SJSA1 (cell line): ENCODE measurements at regions not wholly inside any gene's neighbourhood (a gene's known extent, or its start where the extent isn't known, plus 50 kb on each side); places are given as distances from the start of the nearest gene placed in this dataset.
"Not testable (repeated sequence)": the region's sequence is repeated elsewhere in the genome, so short reads cannot be mapped to it uniquely, and the experiment has no call there.

Experiments used
- DNase-seq, 2 experiments: peaks; one replicate each; pipeline ENCODE4 v3.0.0-alpha.2; 2015 to 2020; ENCODE audit warnings: low spot score in 2 of 2, low read depth in 1 of 2
- H3K27ac ChIP-seq: fragments of 250-450 bp; sonication (Bioruptor Pico); 2 replicates; pipeline ENCODE4 v1.5.1; 2020; ENCODE audit warnings: mild to moderate bottlenecking, moderate library complexity
- H3K27me3 ChIP-seq: fragments of 250-450 bp; sonication (Bioruptor Pico); replicated peaks from 2 replicates; pipeline ENCODE4 v1.5.1; 2020; ENCODE audit warnings: mild to moderate bottlenecking, moderate library complexity
- H3K36me3 ChIP-seq: fragments of 250-450 bp; sonication (Bioruptor Pico); 2 replicates; pipeline ENCODE4 v1.5.1; 2020; ENCODE audit warnings: mild to moderate bottlenecking
- H3K4me1 ChIP-seq: fragments of 250-450 bp; sonication (Bioruptor Pico); replicated peaks from 2 replicates; pipeline ENCODE4 v1.6.1; 2021; ENCODE audit warnings: mild to moderate bottlenecking
- H3K4me3 ChIP-seq: fragments of 250-450 bp; sonication (Bioruptor Pico); 2 replicates; pipeline ENCODE4 v1.5.1; 2020; ENCODE audit warnings: mild to moderate bottlenecking
- H3K9me3 ChIP-seq: fragments of 250-450 bp; sonication (Bioruptor Pico); replicated peaks from 2 replicates; pipeline ENCODE4 v1.5.1; 2020; ENCODE audit warnings: mild to moderate bottlenecking

DNA sequence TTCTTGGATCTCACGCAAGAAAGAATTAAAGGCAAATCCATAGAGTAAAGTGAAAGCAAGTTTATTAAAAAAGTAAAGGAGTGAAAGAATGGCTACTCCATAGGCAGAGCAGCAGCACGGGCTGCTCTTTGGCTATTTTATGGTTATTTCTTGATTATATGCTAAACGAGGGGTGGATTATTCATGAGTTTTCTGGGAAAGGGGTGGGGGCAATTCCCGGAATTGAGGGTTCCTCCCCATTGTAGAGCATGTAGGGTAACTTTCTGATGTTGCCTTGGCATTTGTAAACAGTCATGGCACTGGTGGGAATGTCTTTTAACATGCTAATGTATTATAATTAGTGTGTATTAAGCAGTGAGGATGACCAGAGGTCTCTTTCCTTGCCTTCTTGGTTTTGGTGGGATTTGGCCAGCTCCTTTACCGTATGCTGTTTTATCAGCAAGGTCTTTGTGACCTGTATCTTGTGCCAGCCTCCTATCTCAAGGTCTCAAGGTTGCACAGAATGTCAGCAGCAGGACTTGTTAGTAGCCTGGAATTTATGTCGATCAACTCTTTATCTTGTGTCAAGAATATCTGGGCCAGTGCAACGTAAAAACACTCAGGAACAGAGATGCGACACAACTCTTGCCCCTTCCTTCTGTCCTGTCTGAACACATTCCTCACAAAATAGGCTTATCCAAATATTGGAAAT lies 931.4 kb downstream of the QKI start:
- Histone ChIP-seq H3K27me3 (no peaks in the 10 kb centered on the region), H3K9me3 (no peaks in the 10 kb centered on the region; the same call in 1 of the 2 replicates), H3K27ac (no peak overlapping the region), H3K36me3 (no peaks in the 10 kb centered on the region), H3K4me3 (no peak overlapping the region), H3K4me1 (no peaks in the 10 kb centered on the region)
- no peak for DNase-seq

DNA sequence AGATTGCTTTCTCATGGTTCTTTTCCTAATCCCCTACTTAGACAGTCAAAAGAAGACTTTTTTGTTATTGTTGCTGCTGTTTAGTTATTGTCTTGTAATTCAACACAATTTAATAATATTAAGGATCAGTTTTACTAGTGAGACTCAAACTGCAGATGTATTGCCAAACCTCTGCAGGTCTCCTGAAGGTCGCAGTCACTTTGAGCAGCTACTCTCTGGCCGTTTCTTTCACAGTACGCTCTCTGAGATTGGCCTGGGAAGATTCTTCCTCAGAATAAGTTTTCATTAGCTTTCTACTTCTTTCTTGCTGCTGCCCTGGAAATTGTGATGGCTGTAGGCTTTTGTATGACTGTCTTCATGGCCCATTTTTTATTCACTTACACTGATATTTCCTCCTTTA lies 930.8 kb downstream of the QKI start:
- no peaks in the 10 kb centered on the region for H3K4me1 ChIP-seq
- H3K36me3 ChIP-seq, result no peaks in the 10 kb centered on the region
- no peaks in the 10 kb centered on the region for H3K27me3 ChIP-seq
- DNase-seq, result no peak
- no peaks in the 10 kb centered on the region; the same call in 1 of the 2 replicates for H3K9me3 ChIP-seq
- H3K4me3 ChIP-seq, result no peak overlapping the region
- H3K27ac ChIP-seq, result no peak overlapping the region

DNA sequence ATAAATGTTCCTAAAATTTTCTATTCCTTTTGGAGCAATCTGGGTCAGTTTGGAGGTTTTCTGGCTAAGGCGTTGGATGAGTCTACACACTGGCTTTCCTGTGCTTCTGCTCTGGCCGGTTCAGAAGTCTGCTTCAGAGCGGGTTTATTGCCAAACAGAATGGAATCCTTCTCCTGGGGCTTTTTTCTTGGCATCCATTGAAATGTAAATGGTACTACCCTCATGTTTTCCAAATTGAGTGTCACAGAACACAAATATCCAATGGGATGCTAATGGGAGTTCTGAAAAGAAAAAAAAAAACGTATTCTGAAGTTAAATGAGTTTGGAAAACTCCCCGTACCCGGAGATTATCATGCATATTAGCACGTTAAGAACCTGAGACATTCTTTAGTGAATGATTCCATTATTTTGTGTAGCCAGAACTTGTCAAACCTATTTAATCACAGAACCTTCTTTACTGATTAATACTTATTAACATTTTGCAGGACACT lies 930.3 kb downstream of the QKI start:
- Histone ChIP-seq H3K4me3 (no peak overlapping the region), H3K9me3 (no peaks in the 10 kb centered on the region; the same call in 1 of the 2 replicates), H3K4me1 (no peaks in the 10 kb centered on the region), H3K27me3 (no peaks in the 10 kb centered on the region), H3K27ac (no peak overlapping the region), H3K36me3 (no peaks in the 10 kb centered on the region)
- DNase-seq, result no peak

DNA sequence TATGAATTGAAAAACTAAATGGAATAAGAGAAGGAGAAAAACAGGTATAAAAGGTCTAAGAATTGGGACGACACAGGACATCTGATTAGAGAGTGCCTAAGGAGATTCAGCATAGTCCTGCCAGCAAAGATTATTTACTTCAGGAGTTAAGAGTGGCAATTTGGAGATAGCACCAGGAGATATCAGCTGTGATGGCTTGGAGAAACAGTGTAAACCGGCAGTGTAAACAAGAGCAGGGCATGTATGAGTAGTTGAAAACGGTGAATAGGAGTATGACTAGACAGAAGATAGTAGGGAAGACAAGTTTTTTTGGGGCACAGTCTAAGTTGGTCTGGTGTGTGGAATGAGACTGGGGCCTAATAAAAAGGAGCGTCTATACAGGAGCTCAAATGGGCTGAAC lies 924.9 kb downstream of the QKI start:
- H3K27me3 ChIP-seq, DNase-seq, H3K9me3 ChIP-seq: not testable (repeated sequence)

DNA sequence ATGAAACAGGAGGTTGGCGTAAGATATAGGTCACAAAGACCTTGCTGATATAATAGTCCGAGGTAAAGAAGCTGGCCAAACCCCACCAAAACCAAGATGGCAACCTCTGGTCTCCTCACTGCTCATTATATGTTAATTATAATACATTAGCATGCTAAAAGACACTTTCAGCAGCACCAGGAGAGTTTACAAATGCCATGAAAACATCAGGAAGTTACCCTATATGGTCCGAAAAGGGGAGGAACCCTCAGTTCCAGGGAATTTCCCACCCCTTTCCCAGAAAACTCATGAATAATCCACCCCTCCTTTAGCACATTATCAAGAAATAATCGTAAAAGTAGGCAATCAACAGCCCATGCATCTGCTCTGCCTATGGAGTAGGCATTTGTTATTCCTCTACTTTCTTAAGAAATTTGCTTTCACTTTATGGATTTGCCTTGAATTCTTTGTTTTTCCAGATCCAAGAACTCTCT lies 923.4 kb downstream of the QKI start:
- H3K9me3 ChIP-seq, result no peaks in the 10 kb centered on the region
- no peaks in the 10 kb centered on the region for H3K4me1 ChIP-seq
- no peaks in the 10 kb centered on the region for H3K36me3 ChIP-seq
- no peaks in the 10 kb centered on the region for H3K27me3 ChIP-seq
- no peak overlapping the region for H3K4me3 ChIP-seq
- H3K27ac ChIP-seq, result no peak overlapping the region
- DNase-seq, result no peak

More for the DNA sequence above, 924.9 kb downstream of the QKI start:
- not testable (repeated sequence) for H3K4me3 ChIP-seq, H3K4me1 ChIP-seq, H3K27ac ChIP-seq, H3K36me3 ChIP-seq

DNA sequence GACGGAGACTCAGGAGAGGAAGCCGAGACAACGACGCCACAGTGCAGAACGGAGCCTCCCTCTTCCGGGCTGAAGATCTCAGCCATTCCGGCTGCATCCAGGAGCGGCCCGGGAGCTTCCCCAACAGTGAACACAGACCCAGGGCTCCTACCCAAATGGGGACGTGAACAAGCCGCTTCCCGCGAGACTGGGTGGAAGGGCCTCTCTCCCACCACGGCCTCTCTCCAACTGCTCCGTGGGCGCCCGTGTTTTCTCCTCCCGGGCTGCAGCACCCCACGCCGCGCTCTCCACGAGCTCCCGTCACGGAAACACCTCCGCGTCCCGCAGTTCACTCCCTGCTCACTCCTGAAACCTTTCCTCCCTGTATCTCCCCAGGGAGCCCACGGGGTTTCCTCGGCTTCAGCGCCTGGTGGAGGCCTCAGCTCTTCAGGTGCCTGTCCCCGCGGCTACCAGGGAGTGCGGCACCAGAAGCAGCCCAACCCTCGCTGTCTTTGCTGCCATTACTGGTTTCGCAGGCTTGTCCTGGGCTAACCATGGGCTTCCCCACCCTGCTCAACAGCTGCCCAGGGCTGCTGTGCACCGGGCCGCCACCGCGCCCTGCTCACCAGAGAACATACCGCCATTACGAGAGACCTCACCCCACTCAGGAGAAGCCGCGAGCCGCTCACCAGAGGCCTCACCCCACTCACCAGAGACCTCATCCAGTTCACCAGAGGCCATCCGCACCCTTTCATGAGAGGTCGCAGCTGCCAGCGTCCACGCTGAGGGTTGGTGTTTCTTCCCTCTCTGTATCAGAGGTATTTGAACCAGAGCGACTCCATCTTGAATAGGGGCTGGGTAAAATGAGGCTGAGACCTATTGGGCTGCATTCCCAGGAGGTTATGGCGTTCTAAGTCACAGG lies 922.8 kb downstream of the QKI start:
- H3K4me3 ChIP-seq, result no peak overlapping the region
- no peak overlapping the region for H3K27ac ChIP-seq
- no peaks in the 10 kb centered on the region for H3K4me1 ChIP-seq
- no peaks in the 10 kb centered on the region for H3K27me3 ChIP-seq
- DNase-seq, result no peak
- no peaks in the 10 kb centered on the region for H3K9me3 ChIP-seq
- H3K36me3 ChIP-seq, result no peaks in the 10 kb centered on the region

DNA sequence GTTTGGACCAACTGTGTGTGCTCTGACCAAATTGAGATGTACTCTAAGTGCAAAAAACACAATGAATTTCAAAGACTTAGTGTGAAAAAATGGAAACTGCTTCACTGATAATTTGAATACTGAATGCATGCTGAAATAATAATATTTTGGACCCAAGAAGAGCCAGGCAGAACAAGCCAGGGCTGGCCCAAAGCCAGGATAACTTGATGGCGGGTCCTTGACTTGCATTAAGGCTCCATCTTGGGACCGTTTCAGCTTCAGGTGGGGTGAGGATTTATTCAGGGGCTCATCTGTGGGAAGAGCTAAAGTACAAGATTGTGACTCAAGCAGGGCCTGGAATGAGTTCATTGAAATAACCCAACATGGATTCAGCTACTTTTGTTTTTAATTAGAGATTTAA lies 921.9 kb downstream of the QKI start:
- no peak overlapping the region for H3K27ac ChIP-seq
- H3K27me3 ChIP-seq, result no peaks in the 10 kb centered on the region
- H3K36me3 ChIP-seq, result no peaks in the 10 kb centered on the region
- no peak for DNase-seq
- no peaks in the 10 kb centered on the region for H3K4me1 ChIP-seq
- no peak overlapping the region for H3K4me3 ChIP-seq
- H3K9me3 ChIP-seq, result no peaks in the 10 kb centered on the region

DNA sequence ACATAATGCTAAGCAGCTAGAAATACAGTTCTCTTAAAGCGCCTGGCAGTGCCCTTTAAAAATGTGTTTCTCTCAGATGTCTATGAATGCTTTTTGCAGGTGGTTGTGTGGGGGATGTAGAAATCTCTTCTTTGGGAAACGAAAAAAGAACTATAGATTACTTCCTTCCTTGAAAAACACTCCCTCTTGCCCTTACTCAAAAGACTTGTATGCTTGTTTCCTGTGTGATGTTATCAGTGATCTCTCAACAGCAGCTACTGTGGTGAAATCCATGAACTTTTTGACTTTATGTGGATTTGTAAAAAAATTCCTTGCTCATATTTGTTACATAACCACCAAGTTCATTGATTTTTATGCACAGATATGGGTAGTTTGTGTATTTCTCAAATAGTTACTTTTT lies 916.5 kb downstream of the QKI start:
- Histone ChIP-seq H3K9me3 (no peaks in the 10 kb centered on the region), H3K27ac (no peak overlapping the region), H3K27me3 (no peaks in the 10 kb centered on the region), H3K4me1 (no peaks in the 10 kb centered on the region), H3K4me3 (no peak overlapping the region), H3K36me3 (no peaks in the 10 kb centered on the region)
- no peak for DNase-seq

DNA sequence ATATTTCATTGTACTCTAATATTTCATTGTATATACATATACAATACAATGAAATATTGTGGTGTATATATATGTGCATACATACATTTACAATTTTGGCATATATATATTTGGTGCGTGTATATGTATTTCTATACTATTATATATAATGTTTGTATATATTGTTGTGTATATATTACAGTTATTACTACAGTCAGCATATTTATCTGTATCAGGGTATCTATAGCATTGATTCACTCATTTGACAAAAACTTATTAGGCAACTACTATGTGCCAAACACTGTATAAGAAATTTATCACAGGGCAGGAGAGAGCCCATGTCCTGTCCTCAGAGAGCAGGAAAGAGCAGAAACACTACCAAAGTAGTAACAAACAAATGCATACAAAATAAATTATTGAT lies 910.6 kb downstream of the QKI start:
- Histone ChIP-seq H3K27me3 (no peaks in the 10 kb centered on the region), H3K36me3 (no peaks in the 10 kb centered on the region), H3K4me1 (no peaks in the 10 kb centered on the region), H3K27ac (no peak overlapping the region), H3K4me3 (no peak overlapping the region), H3K9me3 (no peaks in the 10 kb centered on the region)
- no peak for DNase-seq

DNA sequence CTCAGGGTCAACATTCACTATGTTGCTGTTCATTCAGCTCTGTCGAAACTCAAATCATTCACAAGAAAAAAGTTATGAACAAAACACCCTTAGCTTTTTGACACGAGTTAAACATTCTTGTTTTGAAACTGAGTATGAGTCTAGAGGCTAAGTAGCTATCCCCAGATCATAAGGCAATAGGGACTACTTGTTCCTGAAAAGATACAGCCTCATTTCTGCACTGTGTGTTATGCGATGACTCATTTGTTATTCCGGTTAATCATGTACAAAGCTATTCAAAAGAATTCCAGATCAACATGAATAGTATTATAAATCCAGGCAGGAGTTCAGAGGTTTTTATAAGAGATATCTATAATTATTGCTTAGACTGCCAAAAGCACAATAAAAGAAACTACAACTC lies 908.0 kb downstream of the QKI start:
- Histone ChIP-seq H3K27me3 (no peaks in the 10 kb centered on the region), H3K27ac (no peak overlapping the region), H3K4me1 (no peaks in the 10 kb centered on the region), H3K36me3 (no peaks in the 10 kb centered on the region), H3K4me3 (no peak overlapping the region), H3K9me3 (no peaks in the 10 kb centered on the region)
- peak in 1 of 2 experiments; percentile 7 for DNase-seq

DNA sequence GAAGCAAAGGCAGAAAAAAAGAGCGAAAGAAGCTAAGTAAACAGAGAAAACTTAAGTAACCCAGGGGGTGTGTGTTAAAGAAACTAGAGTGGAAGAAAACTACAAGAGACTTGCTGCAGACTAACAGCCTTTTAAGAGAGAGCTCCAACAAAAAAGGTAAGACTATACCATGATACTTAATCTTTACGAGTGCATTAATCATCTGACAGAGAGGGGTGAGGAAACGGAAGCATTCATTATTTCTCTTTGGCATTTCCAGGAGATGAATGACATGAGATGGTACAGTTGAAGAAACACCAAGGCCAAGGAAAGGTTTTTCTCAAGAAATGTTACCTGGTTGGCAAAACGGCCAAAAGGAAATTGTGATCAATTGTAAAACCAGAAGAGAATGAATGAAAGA lies 906.8 kb downstream of the QKI start:
- DNase-seq, result no peak
- H3K27me3 ChIP-seq, result no peaks in the 10 kb centered on the region
- no peak overlapping the region for H3K4me3 ChIP-seq
- no peaks in the 10 kb centered on the region for H3K9me3 ChIP-seq
- no peaks in the 10 kb centered on the region for H3K4me1 ChIP-seq
- no peaks in the 10 kb centered on the region for H3K36me3 ChIP-seq
- no peak overlapping the region for H3K27ac ChIP-seq

DNA sequence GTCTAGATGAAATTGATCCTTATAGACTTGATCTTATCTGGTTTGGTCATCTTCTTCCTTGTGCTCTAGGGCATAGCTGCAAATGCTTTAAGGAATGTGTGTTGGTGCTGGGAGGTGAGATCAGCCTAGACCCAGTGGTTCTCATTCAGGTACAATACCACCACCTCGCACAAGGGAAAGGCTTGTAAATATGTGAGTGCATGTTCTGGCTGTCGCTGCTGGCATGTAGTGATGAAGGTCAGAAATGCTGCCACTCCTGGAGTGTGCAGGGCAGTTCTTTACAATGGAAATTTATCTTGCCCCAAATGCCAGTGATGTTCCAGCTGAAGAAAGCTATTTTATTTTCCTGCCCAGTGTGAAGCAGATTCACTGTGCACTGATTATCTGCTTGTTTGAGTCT lies 900.9 kb downstream of the QKI start:
- Histone ChIP-seq H3K4me1 (no peaks in the 10 kb centered on the region), H3K9me3 (no peaks in the 10 kb centered on the region), H3K4me3 (no peak overlapping the region), H3K27ac (no peak overlapping the region), H3K27me3 (no peaks in the 10 kb centered on the region), H3K36me3 (no peaks in the 10 kb centered on the region)
- no peak for DNase-seq

DNA sequence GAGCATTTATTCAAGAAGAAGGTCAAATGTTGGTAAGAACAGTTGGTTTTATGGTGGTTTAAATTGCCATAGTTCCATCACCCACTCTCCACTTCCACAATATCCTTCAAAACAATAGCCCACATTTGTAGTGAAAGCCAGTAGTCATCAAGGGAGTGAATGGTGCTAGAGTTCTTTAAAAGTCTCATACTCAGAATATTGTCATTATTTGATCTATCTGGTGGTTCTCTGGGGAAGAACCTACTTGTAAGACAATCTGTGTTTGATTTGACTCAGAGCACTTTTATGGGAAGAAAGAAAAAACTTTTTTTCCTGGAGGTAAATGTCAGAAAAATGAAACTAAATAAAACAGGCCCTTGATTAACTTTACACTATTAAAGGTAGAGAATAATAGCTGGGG lies 893.8 kb downstream of the QKI start:
- Histone ChIP-seq H3K4me1 (no peaks in the 10 kb centered on the region), H3K27me3 (no peaks in the 10 kb centered on the region), H3K27ac (no peak overlapping the region), H3K36me3 (no peaks in the 10 kb centered on the region), H3K4me3 (no peak overlapping the region), H3K9me3 (peaks cover 3% of the 10 kb centered on the region; the same call in 1 of the 2 replicates)
- DNase-seq, result no peak
